Thymus (tissue), 11 donors: ENCODE measurements at regions not wholly inside any gene's neighbourhood (a gene's known extent, or its start where the extent isn't known, plus 50 kb on each side); places are given as distances from the start of the nearest gene placed in this dataset.

Source experiments
- DNase-seq, 9 donors: peaks; one replicate each; pipeline ENCODE4 v3.0.0-alpha.2; 2013; ENCODE audit warnings: low spot score in 9 of 9, low read depth in 6 of 9, missing footprints in 1 of 9
- H3K27ac ChIP-seq, 2 donors: one replicate each; pipeline ENCODE4 v1.5.1; 2013; ENCODE audit warnings: control low read depth in 1 of 2, low read depth in 1 of 2, low read length in 1 of 2, mild to moderate bottlenecking in 1 of 2, moderate library complexity in 1 of 2
- H3K27me3 ChIP-seq, 2 donors: one replicate each; pipeline ENCODE4 v1.5.1; 2013; ENCODE audit warnings: low read length in 1 of 2; ENCODE audit not compliant: control insufficient read depth in 2 of 2, insufficient read depth in 1 of 2
- H3K36me3 ChIP-seq, 2 donors: one replicate each; pipeline ENCODE4 v1.5.1; 2013; ENCODE audit warnings: low read length in 1 of 2, mild to moderate bottlenecking in 1 of 2, moderate library complexity in 1 of 2; ENCODE audit not compliant: control insufficient read depth in 2 of 2, insufficient read depth in 2 of 2
- H3K4me1 ChIP-seq, 2 donors: one replicate each; pipeline ENCODE4 v1.5.1; 2013; ENCODE audit warnings: low read length in 2 of 2; ENCODE audit not compliant: control insufficient read depth in 2 of 2, insufficient read depth in 2 of 2
- H3K4me3 ChIP-seq, 2 donors: one replicate each; pipeline ENCODE4 v1.5.1; 2013; ENCODE audit warnings: low read length in 2 of 2, control low read depth in 1 of 2, mild to moderate bottlenecking in 1 of 2
- H3K9me3 ChIP-seq, 2 donors: one replicate each; pipeline ENCODE4 v1.5.1; 2013; ENCODE audit warnings: low read length in 1 of 2, mild to moderate bottlenecking in 1 of 2; ENCODE audit not compliant: control insufficient read depth in 2 of 2, insufficient read depth in 1 of 2
- WGBS: extraction: QIAGEN DNeasy Blood & Tissue Kit; methylation state at CpG from one replicate; pipeline ENCODE4 v1.1.7; 2013; 5-methylcytosine and 5-hydroxymethylcytosine counted together
- donor health status: healthy.

- Histone ChIP-seq H3K27ac (no peak overlapping the region), H3K9me3 (no peaks in the 10 kb centered on the region), H3K4me3 (no peak overlapping the region), H3K4me1 (no peaks in the 10 kb centered on the region), H3K27me3 (no peaks in the 10 kb centered on the region), H3K36me3 (no peaks in the 10 kb centered on the region)
- 92% methylated on average over 6 of the region's 6 CpGs for WGBS
- DNase-seq: no peak
Measured at GRCh38 chr9:16303506-16303905, 567.0 kb downstream of the BNC2 start.

DNA sequence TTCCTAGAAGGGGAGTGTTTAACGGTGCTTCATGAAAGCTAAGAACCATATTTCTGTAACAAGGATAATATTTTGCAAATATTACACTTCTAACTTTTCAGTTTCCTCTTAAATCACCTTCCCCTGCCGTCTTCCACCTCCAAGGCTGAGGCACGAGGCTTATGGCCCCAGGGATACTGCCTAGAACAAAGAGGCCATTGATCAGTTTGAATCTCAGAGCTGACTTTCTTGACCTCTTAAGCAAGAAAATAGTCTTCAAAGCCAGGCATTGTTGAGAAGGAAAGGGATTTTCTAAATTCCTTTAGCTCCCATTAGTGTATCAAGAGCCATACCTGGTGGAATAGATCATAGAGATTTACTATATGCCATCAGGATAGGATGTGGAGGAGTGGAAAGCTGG, 566.2 kb downstream of the BNC2 start:
- 80% methylated on average over 3 of the region's 3 CpGs for WGBS
- no peaks in the 10 kb centered on the region for H3K9me3 ChIP-seq
- H3K4me3 ChIP-seq: no peak overlapping the region
- no peak for DNase-seq
- no peaks in the 10 kb centered on the region for H3K27me3 ChIP-seq
- H3K27ac ChIP-seq: no peak overlapping the region
- H3K36me3 ChIP-seq: no peaks in the 10 kb centered on the region
- no peaks in the 10 kb centered on the region for H3K4me1 ChIP-seq

GRCh38 chr9:16306586-16306985, 563.9 kb downstream of the BNC2 start:
- no peak for DNase-seq
- no peak overlapping the region for H3K27ac ChIP-seq
- no peaks in the 10 kb centered on the region for H3K27me3 ChIP-seq
- no peaks in the 10 kb centered on the region for H3K9me3 ChIP-seq
- WGBS: 95% methylated on average over 3 of the region's 3 CpGs
- no peak overlapping the region for H3K4me3 ChIP-seq
- H3K36me3 ChIP-seq: no peaks in the 10 kb centered on the region
- H3K4me1 ChIP-seq: no peaks in the 10 kb centered on the region

- 94% methylated on average over 2 of the region's 2 CpGs for WGBS
- Histone ChIP-seq H3K27ac (no peak overlapping the region), H3K4me1 (no peaks in the 10 kb centered on the region), H3K36me3 (no peaks in the 10 kb centered on the region), H3K27me3 (no peaks in the 10 kb centered on the region), H3K9me3 (no peaks in the 10 kb centered on the region), H3K4me3 (no peak overlapping the region)
- no peak for DNase-seq
Measured at GRCh38 chr9:16307626-16308195, 562.8 kb downstream of the BNC2 start.

DNA sequence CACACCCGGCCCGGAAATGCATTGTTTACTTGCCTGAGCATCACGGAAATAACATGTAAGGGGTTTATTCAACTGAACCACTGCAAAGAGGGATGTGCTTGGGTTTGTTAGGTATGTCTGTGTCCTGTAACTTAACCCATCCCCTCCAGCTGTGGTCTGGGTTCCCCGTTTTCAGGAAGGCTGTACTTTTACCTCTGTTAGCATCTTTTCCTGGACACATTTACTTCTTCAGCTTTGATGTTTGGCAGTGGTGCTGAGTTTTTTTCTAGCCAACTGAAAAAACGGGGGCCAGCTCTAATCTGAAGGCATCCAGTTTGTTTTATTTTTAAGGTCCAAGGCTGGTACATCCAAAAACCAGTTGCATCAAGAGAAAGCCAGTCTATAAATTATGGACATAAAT, 561.8 kb downstream of the BNC2 start:
- Histone ChIP-seq H3K4me1 (no peaks in the 10 kb centered on the region), H3K27me3 (no peaks in the 10 kb centered on the region), H3K36me3 (no peaks in the 10 kb centered on the region), H3K9me3 (no peaks in the 10 kb centered on the region), H3K27ac (no peak overlapping the region), H3K4me3 (no peak overlapping the region)
- 80% methylated on average over 5 of the region's 5 CpGs for WGBS
- no peak for DNase-seq

DNA sequence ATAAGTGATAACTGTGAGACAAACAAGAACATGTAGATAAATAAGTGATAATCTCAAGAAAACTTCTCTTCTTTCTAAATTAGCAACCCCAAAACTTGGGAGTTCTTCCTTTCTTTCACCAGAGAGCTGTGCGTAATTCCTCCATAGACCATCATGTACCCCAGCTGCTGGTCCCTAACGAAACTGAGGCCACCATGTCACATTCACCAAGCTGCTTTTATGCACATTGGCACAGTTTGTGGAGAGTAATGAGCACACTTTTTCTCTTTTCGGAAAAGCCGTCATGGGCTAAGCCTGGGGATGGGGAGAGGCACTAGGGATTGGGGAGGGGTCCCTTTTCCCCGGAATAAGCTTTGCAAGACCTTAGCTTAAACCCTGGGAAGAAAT, 561.4 kb downstream of the BNC2 start:
- Histone ChIP-seq H3K27ac (no peak overlapping the region), H3K4me1 (no peaks in the 10 kb centered on the region)

GRCh38 chr9:16309469-16310271, 560.8 kb downstream of the BNC2 start:
- no peak overlapping the region for H3K4me3 ChIP-seq
- H3K9me3 ChIP-seq: no peaks in the 10 kb centered on the region
- H3K36me3 ChIP-seq: no peaks in the 10 kb centered on the region
- H3K4me1 ChIP-seq: no peaks in the 10 kb centered on the region
- WGBS: 95% methylated on average over 24 of the region's 24 CpGs
- no peak for DNase-seq
- no peaks in the 10 kb centered on the region for H3K27me3 ChIP-seq
- no peak overlapping the region for H3K27ac ChIP-seq

More for the DNA sequence above, 561.4 kb downstream of the BNC2 start:
- 95% methylated on average over 5 of the region's 5 CpGs for WGBS
- no peak for DNase-seq
- Histone ChIP-seq H3K4me3 (no peak overlapping the region), H3K36me3 (no peaks in the 10 kb centered on the region), H3K9me3 (no peaks in the 10 kb centered on the region), H3K27me3 (no peaks in the 10 kb centered on the region)

DNA sequence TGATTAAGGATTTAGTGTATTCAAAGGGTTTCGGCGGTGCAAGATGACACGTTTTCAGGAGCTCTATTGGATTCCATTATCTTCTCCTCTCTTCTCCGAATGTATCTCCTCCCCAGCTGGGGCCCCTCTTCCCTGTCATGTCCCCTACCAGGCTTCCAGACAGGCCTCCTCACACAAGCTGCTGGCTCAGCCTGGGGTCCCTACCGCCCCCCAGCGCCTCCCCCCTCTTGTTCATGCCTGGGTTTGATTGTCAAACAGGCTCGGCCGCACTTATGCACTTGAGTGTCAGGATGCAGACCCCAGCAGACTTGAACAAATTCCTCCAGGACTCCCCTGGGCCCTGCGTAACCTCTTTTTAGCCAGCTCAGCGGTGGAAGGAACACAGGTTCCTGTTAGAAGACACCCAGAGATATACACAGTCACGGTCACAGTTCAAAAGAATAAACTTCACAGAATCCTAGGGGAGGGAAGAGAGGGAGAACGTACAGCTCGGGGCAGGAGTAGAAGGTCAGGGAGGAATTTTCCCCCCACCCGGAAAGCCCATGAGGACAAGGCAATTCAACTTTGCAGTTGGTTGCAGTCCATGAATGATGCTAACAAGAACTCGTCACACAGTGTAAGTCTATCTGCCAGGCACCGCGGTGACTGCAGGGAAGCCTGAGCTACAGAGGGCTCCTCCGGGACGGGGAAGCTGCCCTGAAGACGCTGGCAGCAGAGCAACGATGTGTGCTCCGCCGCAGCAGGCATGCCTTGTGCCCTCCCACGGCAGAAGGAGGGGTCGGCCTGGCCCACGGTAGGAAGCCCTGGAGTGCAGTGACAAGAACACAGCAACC, 560.0 kb downstream of the BNC2 start:
- no peak for DNase-seq
- 92% methylated on average over 26 of the region's 26 CpGs for WGBS
- Histone ChIP-seq H3K27ac (no peak overlapping the region), H3K4me3 (no peak overlapping the region), H3K36me3 (no peaks in the 10 kb centered on the region), H3K27me3 (no peaks in the 10 kb centered on the region), H3K9me3 (no peaks in the 10 kb centered on the region), H3K4me1 (no peaks in the 10 kb centered on the region)

DNA sequence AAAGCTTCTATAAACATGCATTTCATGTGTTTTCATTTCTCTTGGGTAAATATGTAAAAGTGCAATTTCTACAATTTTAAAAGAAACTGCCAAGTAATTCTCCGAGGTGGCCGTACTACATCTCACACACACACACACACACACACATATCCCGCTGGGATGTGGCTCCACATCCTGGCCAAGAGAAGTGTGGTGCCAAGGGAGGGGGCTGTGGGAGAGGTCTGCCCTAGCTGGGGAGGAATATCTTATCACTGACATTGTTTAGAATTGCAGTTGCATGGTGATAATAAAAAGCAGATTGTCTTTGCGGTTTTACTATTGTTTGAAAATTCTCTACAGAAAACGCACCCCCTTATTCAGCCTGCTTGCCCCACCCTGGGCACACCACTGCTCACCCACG, 558.4 kb downstream of the BNC2 start:
- no peak overlapping the region for H3K27ac ChIP-seq
- no peaks in the 10 kb centered on the region for H3K4me1 ChIP-seq
- no peaks in the 10 kb centered on the region for H3K36me3 ChIP-seq
- H3K27me3 ChIP-seq: no peaks in the 10 kb centered on the region
- no peak overlapping the region for H3K4me3 ChIP-seq
- 94% methylated on average over 6 of the region's 6 CpGs for WGBS
- H3K9me3 ChIP-seq: no peaks in the 10 kb centered on the region
- DNase-seq: no peak
